Mammary epithelial cell (primary cell): ENCODE measurements at regions not wholly inside any gene's neighbourhood (a gene's known extent, or its start where the extent isn't known, plus 50 kb on each side); places are given as distances from the start of the nearest gene placed in this dataset.

Experiments
- EZH2 ChIP-seq: IDR thresholded peaks from 2 replicates; pipeline ENCODE4 v1.6.1; 2012; ENCODE audit warnings: low read length, inconsistent platforms, borderline replicate concordance
- TF ChIP-seq, protein P1 (sequence below), 2 donors: IDR thresholded peaks in 1 of 2; conservative IDR thresholded peaks in 1 of 2; 2 replicates each; pipeline ENCODE4 v1.5.1; 2011 to 2012; ENCODE audit warnings: inconsistent platforms in 2 of 2, low read length in 2 of 2, mild to moderate bottlenecking in 2 of 2, control low read depth in 1 of 2, low read depth in 1 of 2; ENCODE audit not compliant: insufficient read depth in 1 of 2; ENCODE audit errors: extremely low read depth in 1 of 2

DNA sequence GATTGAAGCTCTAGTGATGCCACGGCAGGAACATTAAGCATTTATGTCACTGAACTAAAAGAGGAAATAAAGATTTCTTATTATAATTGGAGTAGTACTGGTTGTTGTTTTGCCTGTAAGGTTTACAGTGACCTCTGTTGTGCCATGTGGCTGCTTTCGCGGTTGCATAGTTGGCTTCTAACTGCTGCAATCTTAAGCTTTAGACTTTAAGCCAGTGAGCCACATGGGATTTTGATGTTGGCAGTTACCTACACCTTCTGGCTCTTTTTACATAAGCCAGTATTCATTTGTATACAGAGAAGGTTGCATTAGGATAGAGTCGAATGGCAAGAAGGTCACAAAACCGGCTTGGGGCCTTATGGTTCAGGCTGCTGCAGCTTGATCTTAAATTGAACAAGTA, 1311.6 kb downstream of the RAPGEF2 start:
- TF ChIP-seq, protein P1, sequence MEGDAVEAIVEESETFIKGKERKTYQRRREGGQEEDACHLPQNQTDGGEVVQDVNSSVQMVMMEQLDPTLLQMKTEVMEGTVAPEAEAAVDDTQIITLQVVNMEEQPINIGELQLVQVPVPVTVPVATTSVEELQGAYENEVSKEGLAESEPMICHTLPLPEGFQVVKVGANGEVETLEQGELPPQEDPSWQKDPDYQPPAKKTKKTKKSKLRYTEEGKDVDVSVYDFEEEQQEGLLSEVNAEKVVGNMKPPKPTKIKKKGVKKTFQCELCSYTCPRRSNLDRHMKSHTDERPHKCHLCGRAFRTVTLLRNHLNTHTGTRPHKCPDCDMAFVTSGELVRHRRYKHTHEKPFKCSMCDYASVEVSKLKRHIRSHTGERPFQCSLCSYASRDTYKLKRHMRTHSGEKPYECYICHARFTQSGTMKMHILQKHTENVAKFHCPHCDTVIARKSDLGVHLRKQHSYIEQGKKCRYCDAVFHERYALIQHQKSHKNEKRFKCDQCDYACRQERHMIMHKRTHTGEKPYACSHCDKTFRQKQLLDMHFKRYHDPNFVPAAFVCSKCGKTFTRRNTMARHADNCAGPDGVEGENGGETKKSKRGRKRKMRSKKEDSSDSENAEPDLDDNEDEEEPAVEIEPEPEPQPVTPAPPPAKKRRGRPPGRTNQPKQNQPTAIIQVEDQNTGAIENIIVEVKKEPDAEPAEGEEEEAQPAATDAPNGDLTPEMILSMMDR (conservative IDR thresholded peaks at IDR 0.05 in 1 of 2, IDR thresholded peaks at IDR 0.05 in 1 of 2; ENCODE audit: extremely low read depth in 1 of 2, insufficient read depth in 1 of 2, low read depth in 1 of 2, low read length in 2 of 2) = no peak
- TF ChIP-seq EZH2 = no peak
